GM19328 (cell line): ENCODE measurements at regions not wholly inside any gene's neighbourhood (a gene's known extent, or its start where the extent isn't known, plus 50 kb on each side); places are given as distances from the start of the nearest gene placed in this dataset.

Source experiments
- ATAC-seq: cut with Tn5 transposase; IDR thresholded peaks from one replicate; pipeline ENCODE4 v1.9.1; 2021; ENCODE audit warnings: mild to moderate bottlenecking, moderate library complexity; ENCODE audit not compliant: unreplicated experiment

GRCh38 chr1:58430421-58431275, 115.9 kb downstream of the OMA1 start:
- ATAC-seq = no peak

- no peak for ATAC-seq
Measured at GRCh38 chr1:58426918-58427317, 119.6 kb downstream of the OMA1 start.

GRCh38 chr1:58422436-58422835, 124.1 kb downstream of the OMA1 start:
- ATAC-seq = no peak

GRCh38 chr1:58418283-58419228, 128.0 kb downstream of the OMA1 start:
- ATAC-seq = no peak

GRCh38 chr1:58412071-58412580, 134.4 kb downstream of the OMA1 start:
- no peak for ATAC-seq

- no peak for ATAC-seq
Measured at GRCh38 chr1:58409890-58410289, 136.6 kb downstream of the OMA1 start.

GRCh38 chr1:58409336-58409735, 137.2 kb downstream of the OMA1 start:
- no peak for ATAC-seq

- ATAC-seq = no peak
Measured at GRCh38 chr1:58406301-58407071, 140.0 kb downstream of the OMA1 start.

- no peak for ATAC-seq
Measured at GRCh38 chr1:58405660-58406059, 140.9 kb downstream of the OMA1 start.

GRCh38 chr1:58403894-58404293, 142.6 kb downstream of the OMA1 start:
- no peak for ATAC-seq

GRCh38 chr1:58402444-58402843, 144.1 kb downstream of the OMA1 start:
- ATAC-seq = no peak

GRCh38 chr1:58401991-58402390, 144.5 kb downstream of the OMA1 start:
- ATAC-seq = no peak

GRCh38 chr1:58399176-58399575, 147.3 kb downstream of the OMA1 start:
- no peak for ATAC-seq

- ATAC-seq = no peak
Measured at GRCh38 chr1:58398714-58399113, 147.8 kb downstream of the OMA1 start.

GRCh38 chr1:58397187-58397820, 149.2 kb downstream of the OMA1 start:
- ATAC-seq = no peak

GRCh38 chr1:58396150-58396549, 150.4 kb downstream of the OMA1 start:
- ATAC-seq = no peak

GRCh38 chr1:58395355-58395754, 151.2 kb downstream of the OMA1 start:
- no peak for ATAC-seq

- ATAC-seq = peak; percentile 70
Measured at GRCh38 chr1:58392083-58392482, 154.4 kb downstream of the OMA1 start.

- ATAC-seq = no peak
Measured at GRCh38 chr1:58391514-58391913, 155.0 kb downstream of the OMA1 start.

- no peak for ATAC-seq
Measured at GRCh38 chr1:58391056-58391455, 155.5 kb downstream of the OMA1 start.
